ENCODE measurements at regions not wholly inside any gene's neighbourhood (a gene's known extent, or its start where the extent isn't known, plus 50 kb on each side); places are given as distances from the start of the nearest gene placed in this dataset.

GRCh38 chr4:58679886-58680285 lies 1569.7 kb upstream of the IGFBP7 start:
- no peak for DNase-seq

- DNase-seq: no peak
Measured at GRCh38 chr4:58679051-58679450, 1568.9 kb upstream of the IGFBP7 start.

- no peak for DNase-seq
Measured at GRCh38 chr4:58669783-58670182, 1559.6 kb upstream of the IGFBP7 start.

GRCh38 chr4:58665649-58666048 lies 1555.5 kb upstream of the IGFBP7 start:
- no peak for DNase-seq

- no peak for DNase-seq
Measured at GRCh38 chr4:58658701-58659100, 1548.5 kb upstream of the IGFBP7 start.

- no peak for DNase-seq
Measured at GRCh38 chr4:58653251-58653650, 1543.1 kb upstream of the IGFBP7 start.

GRCh38 chr4:58649226-58649625 lies 1539.0 kb upstream of the IGFBP7 start:
- no peak for DNase-seq

GRCh38 chr4:58646126-58646525 lies 1535.9 kb upstream of the IGFBP7 start:
- no peak for DNase-seq

GRCh38 chr4:58644549-58644948 lies 1534.4 kb upstream of the IGFBP7 start:
- DNase-seq: no peak

GRCh38 chr4:58636381-58636780 lies 1526.2 kb upstream of the IGFBP7 start:
- no peak for DNase-seq

GRCh38 chr4:58617226-58617625 lies 1507.0 kb upstream of the IGFBP7 start:
- DNase-seq: no peak

GRCh38 chr4:58611012-58611411 lies 1500.8 kb upstream of the IGFBP7 start:
- DNase-seq: no peak

- no peak for DNase-seq
Measured at GRCh38 chr4:58606303-58606702, 1496.1 kb upstream of the IGFBP7 start.

- DNase-seq: no peak
Measured at GRCh38 chr4:58603951-58604350, 1493.8 kb upstream of the IGFBP7 start.

- no peak for DNase-seq
Measured at GRCh38 chr4:58602731-58603359, 1492.7 kb upstream of the IGFBP7 start.

- DNase-seq: no peak
Measured at GRCh38 chr4:58602022-58602421, 1491.8 kb upstream of the IGFBP7 start.

GRCh38 chr4:58600290-58600689 lies 1490.1 kb upstream of the IGFBP7 start:
- DNase-seq: no peak

- DNase-seq: no peak
Measured at GRCh38 chr4:58590722-58591121, 1480.5 kb upstream of the IGFBP7 start.

GRCh38 chr4:58587856-58588255 lies 1477.7 kb upstream of the IGFBP7 start:
- no peak for DNase-seq

GRCh38 chr4:58566260-58566659 lies 1456.1 kb upstream of the IGFBP7 start:
- DNase-seq: no peak

- DNase-seq: no peak
Measured at GRCh38 chr4:58564695-58565475, 1454.7 kb upstream of the IGFBP7 start.

- DNase-seq: no peak
Measured at GRCh38 chr4:58561170-58561569, 1451.0 kb upstream of the IGFBP7 start.

- no peak for DNase-seq
Measured at GRCh38 chr4:58560736-58561135, 1450.6 kb upstream of the IGFBP7 start.

- no peak for DNase-seq
Measured at GRCh38 chr4:58553679-58554078, 1443.5 kb upstream of the IGFBP7 start.

- DNase-seq: no peak
Measured at GRCh38 chr4:58553031-58553430, 1442.8 kb upstream of the IGFBP7 start.

Data from fibroblast of upper back skin (primary cell).